Nephron (organoid): ENCODE measurements at regions not wholly inside any gene's neighbourhood (a gene's known extent, or its start where the extent isn't known, plus 50 kb on each side); places are given as distances from the start of the nearest gene placed in this dataset.

Experiments
- H3K27ac Mint-ChIP-seq, 3 experiments: 2 replicates each; pipeline ENCODE4 v1.8.0; 2020; ENCODE audit warnings: mixed read lengths in 3 of 3, mild to moderate bottlenecking in 2 of 3, moderate library complexity in 1 of 3
- H3K27me3 Mint-ChIP-seq: 2 replicates; pipeline ENCODE4 v1.8.0; 2021; ENCODE audit warnings: low read depth, mild to moderate bottlenecking, moderate library complexity, mixed read lengths
- H3K36me3 Mint-ChIP-seq: 2 replicates; pipeline ENCODE4 v1.8.0; 2020; ENCODE audit warnings: low read depth, mixed read lengths
- H3K4me1 Mint-ChIP-seq: 2 replicates; pipeline ENCODE4 v1.8.0; 2020; ENCODE audit warnings: mixed read lengths
- H3K4me3 Mint-ChIP-seq, 3 experiments: 2 replicates each; pipeline ENCODE4 v1.8.0; 2020; ENCODE audit warnings: mild to moderate bottlenecking in 3 of 3, mixed read lengths in 3 of 3, moderate library complexity in 2 of 3
- H3K9me3 Mint-ChIP-seq: 2 replicates; pipeline ENCODE4 v1.8.0; 2020; ENCODE audit warnings: mixed read lengths
- TF ChIP-seq, protein P1 (sequence below), 3 experiments: fragments of 200-600 bp; sonication (generic); IDR thresholded peaks; one replicate each; pipeline ENCODE4 v1.5.0; 2021; ENCODE audit warnings: antibody characterized with exemption in 3 of 3; ENCODE audit not compliant: unreplicated experiment in 3 of 3

DNA sequence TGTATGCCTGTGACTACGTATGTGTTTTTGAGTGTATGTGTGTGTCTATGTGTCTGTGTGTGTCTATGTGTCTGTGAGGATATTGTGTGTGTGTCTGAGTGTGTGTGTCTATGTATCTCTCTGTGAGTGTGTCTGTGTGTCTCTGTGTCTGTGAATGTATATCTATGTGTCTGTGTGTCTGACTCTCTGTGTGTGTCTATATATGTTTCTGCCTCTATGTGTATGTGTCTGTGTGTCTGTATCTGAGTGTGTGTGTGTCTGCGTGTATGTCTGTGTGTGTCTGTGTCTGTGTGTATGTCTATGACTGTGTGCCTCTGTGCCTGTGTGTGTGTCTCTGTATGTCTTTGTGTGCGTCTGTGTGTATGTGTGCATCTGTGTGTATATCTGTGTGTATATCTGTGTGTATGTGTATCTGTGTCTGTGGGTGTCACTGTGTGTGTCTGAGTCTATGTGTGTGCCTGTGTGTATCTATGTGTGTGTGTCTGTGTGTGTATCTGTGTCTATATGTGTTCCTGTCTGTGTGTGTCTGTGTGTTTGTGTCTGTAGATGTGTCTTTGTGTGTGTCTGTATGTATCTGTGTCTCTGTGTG, 172.7 kb downstream of the MYCN start:
- Mint-ChIP-seq H3K9me3 (no peaks in the 10 kb centered on the region), H3K36me3 (no peaks in the 10 kb centered on the region), H3K4me1 (no peaks in the 10 kb centered on the region), H3K27me3 (no peaks in the 10 kb centered on the region), H3K4me3 (no peak overlapping the region), H3K27ac (no peak overlapping the region)
- TF ChIP-seq, protein P1, sequence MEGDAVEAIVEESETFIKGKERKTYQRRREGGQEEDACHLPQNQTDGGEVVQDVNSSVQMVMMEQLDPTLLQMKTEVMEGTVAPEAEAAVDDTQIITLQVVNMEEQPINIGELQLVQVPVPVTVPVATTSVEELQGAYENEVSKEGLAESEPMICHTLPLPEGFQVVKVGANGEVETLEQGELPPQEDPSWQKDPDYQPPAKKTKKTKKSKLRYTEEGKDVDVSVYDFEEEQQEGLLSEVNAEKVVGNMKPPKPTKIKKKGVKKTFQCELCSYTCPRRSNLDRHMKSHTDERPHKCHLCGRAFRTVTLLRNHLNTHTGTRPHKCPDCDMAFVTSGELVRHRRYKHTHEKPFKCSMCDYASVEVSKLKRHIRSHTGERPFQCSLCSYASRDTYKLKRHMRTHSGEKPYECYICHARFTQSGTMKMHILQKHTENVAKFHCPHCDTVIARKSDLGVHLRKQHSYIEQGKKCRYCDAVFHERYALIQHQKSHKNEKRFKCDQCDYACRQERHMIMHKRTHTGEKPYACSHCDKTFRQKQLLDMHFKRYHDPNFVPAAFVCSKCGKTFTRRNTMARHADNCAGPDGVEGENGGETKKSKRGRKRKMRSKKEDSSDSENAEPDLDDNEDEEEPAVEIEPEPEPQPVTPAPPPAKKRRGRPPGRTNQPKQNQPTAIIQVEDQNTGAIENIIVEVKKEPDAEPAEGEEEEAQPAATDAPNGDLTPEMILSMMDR (IDR thresholded peaks at IDR 0.05; ENCODE audit: unreplicated experiment in 3 of 3): no peak

DNA sequence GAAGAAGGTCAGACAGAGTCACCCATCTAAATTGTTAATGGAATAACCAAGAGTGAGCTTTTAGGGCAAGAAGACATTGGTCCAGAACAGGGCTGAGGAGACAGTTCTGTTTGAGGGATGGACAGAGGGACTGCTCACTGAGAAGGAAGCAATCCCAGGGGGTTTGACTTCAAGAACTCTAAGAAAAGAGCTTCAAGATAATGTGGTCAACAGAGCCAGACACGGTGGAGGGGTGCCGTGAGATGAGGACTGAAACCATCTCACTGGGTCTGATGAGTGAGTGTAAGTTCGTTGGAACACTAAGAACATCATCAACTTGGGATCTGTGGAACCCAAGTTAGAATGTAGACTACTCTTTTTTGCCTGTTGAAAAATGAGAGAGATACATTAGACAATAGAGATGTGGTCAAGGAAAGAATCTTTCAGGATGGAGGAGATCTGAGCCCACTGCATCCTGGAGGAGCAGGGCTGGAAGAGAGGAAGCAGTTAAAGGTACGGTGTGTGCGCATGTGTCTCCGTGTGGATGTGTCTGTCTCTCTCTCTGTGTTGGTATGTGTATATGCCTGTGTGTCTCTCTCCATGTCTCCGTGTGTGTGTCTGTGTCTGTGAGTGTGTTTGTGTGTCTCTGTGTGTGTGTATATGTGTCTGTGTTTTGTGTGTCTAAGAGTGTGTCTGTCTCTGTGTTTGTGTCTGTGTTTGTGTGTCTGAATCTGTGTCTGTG, 172.1 kb downstream of the MYCN start:
- H3K9me3 Mint-ChIP-seq: no peaks in the 10 kb centered on the region
- H3K27me3 Mint-ChIP-seq: no peaks in the 10 kb centered on the region
- no peaks in the 10 kb centered on the region for H3K36me3 Mint-ChIP-seq
- H3K4me3 Mint-ChIP-seq: no peak overlapping the region
- no peak overlapping the region for H3K27ac Mint-ChIP-seq
- TF ChIP-seq, protein P1 (IDR thresholded peaks at IDR 0.05; ENCODE audit: unreplicated experiment in 3 of 3): no peak
- no peaks in the 10 kb centered on the region for H3K4me1 Mint-ChIP-seq

DNA sequence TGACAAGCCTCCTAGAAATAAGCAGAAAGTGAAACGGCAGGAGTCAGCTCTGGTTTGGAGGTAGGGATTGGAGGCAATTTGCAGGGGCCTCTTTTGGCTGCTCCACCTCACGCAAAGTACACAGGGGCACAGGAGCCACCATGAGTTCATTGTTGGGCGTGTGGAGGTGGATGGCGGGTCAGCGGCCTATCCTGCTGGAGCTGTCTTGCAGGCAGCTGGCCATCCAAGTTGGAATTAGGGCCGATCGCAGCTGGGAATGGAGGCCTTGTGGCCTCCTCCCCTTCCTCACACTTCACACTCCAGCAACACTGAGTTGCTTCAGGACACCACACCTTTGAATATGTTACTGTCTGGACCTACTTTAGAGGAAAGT, 171.5 kb downstream of the MYCN start:
- no peaks in the 10 kb centered on the region for H3K36me3 Mint-ChIP-seq
- TF ChIP-seq, protein P1 (IDR thresholded peaks at IDR 0.05; ENCODE audit: unreplicated experiment in 3 of 3): no peak
- H3K9me3 Mint-ChIP-seq: no peaks in the 10 kb centered on the region
- H3K4me3 Mint-ChIP-seq: no peak overlapping the region
- H3K27ac Mint-ChIP-seq: no peak overlapping the region
- H3K27me3 Mint-ChIP-seq: peaks cover 2% of the 10 kb centered on the region
- peaks cover 2% of the 10 kb centered on the region for H3K4me1 Mint-ChIP-seq

DNA sequence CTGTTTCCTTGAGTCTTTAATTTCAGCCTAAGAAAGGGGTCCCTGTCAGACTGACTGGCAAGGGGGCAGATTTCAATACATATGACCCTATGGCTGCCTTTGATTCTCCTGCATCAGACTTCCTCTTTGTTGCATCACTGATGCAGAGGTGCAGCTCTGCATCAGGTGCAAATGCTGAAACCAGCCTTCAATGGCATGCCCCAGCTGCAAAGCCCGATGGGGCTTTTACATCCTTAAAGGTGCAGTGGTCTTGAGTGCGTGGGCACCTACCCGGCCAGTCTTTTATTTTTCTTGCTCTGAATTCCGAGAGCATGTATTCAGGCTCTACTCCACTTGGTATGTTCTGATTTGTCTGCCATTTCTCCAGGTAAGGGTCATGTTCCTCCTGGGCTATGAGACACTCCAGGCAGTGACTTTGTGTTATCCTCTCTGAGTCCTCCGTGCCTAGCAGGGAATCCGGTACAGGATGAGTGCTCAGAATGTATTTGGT, 169.5 kb downstream of the MYCN start:
- no peak overlapping the region for H3K27ac Mint-ChIP-seq
- H3K9me3 Mint-ChIP-seq: no peaks in the 10 kb centered on the region
- H3K36me3 Mint-ChIP-seq: no peaks in the 10 kb centered on the region

DNA sequence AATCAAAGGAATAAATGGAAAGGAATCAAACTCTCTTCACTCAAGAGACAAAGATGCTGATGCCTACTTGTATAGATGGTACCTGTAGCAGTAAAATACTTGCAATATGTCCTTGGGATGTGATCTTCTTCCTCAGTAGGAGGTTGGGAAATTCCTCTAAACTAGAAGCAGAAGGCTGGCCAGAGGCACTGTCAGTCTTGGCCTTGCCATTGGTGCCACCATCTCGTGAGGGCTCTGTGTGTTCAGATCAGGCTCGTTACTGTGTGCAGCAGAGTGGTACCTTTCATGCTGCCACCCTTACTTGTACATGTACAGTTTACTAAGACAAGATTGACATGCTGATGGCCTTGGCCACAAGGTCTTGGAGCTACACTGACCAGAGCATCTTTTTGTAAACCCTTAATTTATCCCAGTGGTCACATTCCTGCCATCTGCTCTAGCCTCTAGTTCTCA, 169.0 kb downstream of the MYCN start:
- peaks cover 15% of the 10 kb centered on the region for H3K27me3 Mint-ChIP-seq
- peaks cover 22% of the 10 kb centered on the region for H3K4me1 Mint-ChIP-seq
- TF ChIP-seq, protein P1 (IDR thresholded peaks at IDR 0.05; ENCODE audit: unreplicated experiment in 3 of 3): no peak
- no peaks in the 10 kb centered on the region for H3K36me3 Mint-ChIP-seq
- H3K27ac Mint-ChIP-seq: no peak overlapping the region
- H3K9me3 Mint-ChIP-seq: no peaks in the 10 kb centered on the region
- no peak overlapping the region for H3K4me3 Mint-ChIP-seq

More for the DNA sequence above, 169.5 kb downstream of the MYCN start:
- Mint-ChIP-seq H3K27me3 (peaks cover 11% of the 10 kb centered on the region), H3K4me1 (peaks cover 18% of the 10 kb centered on the region), H3K4me3 (no peak overlapping the region)
- TF ChIP-seq, protein P1 (IDR thresholded peaks at IDR 0.05; ENCODE audit: unreplicated experiment in 3 of 3): no peak
